Stimulated activated CD8-positive, alpha-beta memory T cell treated with anti-CD3 and anti-CD28 coated beads, Interleukin-12 subunit alpha, Interleukin-12 subunit beta, amount 100 ng/mL, for 24 hours (primary cell): ENCODE measurements at regions not wholly inside any gene's neighbourhood (a gene's known extent, or its start where the extent isn't known, plus 50 kb on each side); places are given as distances from the start of the nearest gene placed in this dataset.
"Not testable (repeated sequence)": the region's sequence is repeated elsewhere in the genome, so short reads cannot be mapped to it uniquely, and the experiment has no call there.

Experiments used
- DNase-seq: peaks from one replicate; pipeline ENCODE4 v3.0.0-alpha.2; 2020; ENCODE audit errors: extremely low read depth

DNA sequence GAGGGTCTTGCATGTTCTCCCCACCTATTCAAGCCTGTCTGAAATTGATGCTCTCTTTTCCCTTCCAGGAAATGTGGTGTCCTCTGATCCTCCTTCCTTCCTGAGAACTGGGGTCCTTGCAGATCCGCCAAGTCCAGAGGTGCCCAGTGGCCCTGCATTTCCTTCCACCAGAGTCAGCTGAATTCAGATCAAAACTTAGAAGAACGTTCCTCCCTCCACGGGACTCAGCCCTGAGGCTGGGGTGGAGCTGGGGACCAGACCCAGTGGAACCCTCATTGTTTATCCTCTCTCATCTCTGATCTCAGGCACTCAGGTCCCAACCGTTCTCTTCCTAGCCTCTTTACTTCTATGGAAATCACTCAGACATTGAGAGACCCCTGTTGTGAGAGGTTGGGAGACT lies 477.3 kb downstream of the TSHZ3 start:
- DNase-seq = no peak

DNA sequence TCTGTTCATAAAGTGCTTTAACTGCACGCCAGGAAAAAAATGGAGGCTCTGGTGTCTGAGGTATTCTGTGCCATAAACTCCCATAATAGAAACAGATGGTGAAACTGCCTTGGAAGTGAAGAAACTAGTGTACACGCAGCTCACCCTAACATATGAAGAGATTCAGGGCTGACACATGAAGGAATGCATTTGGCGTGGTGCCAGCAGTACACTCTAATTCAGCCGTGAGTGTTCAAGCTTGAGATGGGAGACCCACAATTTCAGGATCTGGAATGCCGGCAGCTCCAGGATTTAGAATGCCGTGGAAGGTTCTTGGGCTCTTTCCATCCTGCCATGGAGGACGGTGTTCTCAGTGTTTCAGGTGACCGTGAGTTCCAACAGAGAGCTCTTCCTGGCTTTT lies 478.4 kb downstream of the TSHZ3 start:
- no peak for DNase-seq

DNA sequence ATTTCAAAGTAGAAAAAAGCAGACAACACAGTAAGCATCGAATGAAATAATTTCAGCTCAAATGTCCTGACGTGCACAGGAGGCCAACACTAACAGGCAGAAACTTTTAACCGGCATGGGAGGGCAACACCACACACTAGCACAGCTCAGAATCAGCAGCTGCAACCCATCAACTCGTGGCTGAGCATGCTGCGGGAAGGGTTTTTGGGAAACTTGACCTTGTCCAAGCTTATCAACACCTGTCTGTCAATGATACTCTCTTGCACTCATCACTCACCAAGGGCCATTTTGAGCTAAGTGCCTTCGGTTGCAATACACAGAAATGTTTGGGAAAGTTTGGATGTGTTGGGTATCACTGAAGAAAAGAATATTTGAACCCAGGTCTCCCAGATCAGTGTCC lies 483.7 kb downstream of the TSHZ3 start:
- DNase-seq = no peak

DNA sequence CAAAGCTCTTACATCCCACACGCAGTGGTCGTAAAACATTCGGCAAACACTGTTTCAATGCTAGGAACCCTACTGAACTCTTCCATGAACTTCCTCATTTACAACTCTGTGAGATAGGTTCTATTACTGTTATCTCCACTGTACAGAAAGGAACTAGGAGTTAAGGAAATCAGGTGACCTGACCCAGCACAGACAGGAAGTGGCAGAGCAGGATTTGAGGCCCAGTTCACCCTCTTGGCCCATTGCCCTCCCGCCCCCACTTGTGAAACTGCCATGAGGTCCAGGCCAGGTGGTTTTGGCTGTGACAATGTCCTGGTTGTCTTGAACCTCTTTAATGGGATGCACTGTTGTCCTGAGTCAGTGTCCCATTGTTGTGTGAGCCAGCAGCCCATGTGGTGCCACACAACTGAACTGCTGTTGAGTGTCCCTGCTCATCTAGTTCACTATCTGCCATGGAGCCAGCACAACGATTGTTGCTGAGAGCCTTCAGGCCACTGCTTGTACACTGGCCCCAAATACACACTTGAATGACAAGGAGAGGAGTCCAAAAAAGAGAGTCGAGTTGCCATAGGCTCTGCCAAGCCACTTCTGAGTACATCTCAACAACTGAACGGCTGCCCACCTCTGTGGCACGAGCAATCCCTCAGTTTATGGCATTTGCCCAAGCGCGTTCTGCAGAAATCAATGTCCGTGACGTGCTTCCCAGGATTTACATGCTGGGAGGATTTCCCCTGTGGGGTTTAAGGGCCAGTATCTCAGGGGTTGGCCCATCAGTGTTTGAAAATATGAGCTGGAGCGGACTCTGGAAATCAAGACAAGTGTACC lies 484.6 kb downstream of the TSHZ3 start:
- no peak for DNase-seq

DNA sequence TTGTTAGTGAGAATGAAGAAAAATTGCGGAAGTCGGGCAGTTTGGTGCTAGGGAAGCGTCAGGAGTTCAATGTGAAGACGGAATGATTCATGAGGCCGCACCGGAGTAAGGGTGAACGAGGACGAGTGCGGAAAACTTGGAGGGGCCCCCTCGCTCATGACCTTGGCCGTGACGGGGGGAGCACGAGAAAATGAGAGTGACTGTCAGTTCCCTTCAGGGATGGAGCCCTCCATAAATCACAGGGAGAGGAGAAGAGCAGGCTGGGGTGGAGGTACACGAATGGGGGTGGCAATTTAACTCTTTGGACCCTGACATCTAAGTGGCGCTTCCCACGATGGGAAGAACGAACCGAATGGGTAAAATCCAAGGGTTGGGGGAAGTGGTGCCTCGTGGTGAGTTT lies 486.4 kb downstream of the TSHZ3 start:
- DNase-seq = no peak

DNA sequence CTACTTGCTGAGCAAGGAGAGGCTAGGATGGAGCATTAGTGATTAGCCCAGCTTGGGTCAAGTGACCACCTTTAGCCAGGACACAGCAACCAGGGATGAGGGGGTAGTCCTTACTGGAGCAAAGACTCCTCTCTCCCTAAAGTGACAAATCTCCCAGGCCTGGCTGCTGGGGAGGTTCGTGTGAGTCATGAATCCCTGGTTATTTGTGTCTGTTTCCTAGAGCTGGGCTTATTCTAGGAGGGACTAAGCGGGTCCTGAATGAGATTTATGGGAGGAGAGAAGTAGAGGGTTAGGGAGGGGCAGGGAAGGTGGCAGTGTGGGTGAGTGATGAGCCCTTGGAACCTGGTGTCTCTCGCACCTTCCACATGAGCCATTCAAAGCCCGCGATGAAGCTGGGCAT lies 487.3 kb downstream of the TSHZ3 start:
- no peak for DNase-seq

DNA sequence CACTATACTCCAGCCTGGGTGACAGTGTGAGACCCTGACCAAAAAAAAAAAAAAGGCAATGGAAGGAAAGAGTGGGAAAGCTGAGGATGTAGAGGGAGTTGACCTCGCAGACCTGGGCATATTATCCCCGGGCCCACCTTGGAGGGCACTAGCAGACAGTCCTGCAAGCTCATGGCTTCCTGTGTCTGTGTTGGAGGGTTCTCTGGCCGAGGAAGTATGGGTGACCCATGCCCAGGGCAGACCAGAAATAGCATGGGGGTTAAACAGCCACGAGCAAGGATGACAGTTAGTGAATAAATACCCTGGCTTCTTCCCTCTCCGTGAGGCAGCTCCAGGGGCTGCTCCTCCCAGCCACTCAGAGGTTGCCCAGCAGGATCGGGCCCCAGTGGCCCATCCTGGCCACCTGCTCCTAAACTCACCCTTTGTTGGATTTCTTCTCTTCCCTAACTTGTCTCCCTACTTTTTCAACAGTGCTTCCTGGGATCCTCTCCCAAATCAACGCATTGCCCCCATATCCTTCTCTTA lies 485.8 kb downstream of the ZNF536 start:
- DNase-seq = no peak

DNA sequence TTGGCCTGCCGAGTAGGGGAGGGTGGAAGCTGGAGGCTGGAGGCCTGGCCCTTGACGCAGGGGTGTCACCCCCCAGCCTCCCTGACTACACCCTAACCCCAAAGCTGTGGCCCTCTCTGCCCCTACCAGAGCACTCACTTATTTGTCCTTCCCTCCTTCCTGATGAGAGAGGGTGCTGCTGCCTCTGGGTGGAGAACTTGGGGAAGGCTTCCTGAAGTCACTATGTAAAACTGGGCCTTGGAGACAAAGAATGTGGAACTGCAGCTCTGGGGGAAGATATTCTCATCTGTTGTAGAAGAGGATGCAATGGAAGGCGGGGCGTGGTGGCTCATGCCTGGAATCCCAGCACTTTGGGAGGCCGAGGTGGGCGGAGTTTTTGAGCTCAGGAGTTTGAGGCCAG lies 485.2 kb downstream of the ZNF536 start:
- DNase-seq = no peak

DNA sequence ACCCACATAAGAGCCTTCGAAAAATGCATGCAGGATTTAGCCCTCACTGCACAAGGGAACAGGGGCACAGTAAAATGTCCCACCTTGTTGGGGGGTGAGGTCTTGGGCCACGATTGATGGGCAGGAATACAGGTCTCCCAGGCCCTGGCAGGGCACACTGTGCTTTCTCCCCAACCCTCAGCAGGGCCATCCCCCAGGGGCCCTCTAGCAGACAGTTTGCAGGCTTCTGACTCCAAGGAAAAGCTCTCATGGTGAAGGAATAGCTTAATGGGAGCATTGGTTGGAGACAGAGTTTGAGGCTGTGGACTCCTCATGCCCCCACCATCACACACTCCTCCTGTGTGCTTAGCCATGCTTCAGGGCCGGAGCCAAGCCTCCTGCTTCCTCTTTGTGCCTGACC lies 484.6 kb downstream of the ZNF536 start:
- no peak for DNase-seq

DNA sequence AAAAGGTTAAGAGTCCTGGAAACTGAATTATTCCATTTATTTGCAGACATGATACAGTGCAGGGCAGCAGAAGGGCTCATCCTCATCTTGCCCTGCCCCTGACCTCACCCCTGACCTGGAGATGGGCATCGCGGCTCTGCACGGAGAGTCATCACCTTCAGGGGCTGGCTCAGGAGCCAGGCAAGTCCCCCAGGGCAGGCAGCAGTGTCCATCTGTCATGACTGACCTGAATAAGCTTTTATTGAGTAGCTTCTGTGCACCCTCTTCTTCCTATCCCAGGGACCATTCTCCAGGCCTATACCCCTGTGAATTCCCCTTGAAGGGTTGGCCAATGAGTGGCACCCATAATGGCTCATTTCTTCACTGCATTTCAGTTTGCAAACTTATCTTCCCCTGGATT lies 484.2 kb downstream of the ZNF536 start:
- DNase-seq = no peak

DNA sequence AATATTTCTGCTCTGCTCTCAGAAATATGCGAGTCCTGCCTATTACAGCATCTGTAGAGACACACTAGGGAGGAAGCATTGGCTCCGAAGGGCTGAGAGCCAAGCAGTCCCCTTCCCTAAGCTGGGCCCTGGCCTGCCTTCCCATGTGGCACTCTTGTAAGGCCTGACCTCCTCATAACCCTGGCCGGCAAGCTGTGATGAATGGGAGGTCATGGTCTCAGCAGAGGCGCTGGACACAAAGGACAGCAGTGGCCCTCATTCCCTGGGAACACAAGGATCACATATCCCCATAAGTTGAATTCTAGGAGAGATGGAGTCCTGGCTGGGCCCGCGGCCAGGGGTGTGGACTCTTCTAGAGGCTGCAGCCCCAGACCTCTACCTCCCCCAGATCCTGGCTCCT lies 483.3 kb downstream of the ZNF536 start:
- DNase-seq = no peak

DNA sequence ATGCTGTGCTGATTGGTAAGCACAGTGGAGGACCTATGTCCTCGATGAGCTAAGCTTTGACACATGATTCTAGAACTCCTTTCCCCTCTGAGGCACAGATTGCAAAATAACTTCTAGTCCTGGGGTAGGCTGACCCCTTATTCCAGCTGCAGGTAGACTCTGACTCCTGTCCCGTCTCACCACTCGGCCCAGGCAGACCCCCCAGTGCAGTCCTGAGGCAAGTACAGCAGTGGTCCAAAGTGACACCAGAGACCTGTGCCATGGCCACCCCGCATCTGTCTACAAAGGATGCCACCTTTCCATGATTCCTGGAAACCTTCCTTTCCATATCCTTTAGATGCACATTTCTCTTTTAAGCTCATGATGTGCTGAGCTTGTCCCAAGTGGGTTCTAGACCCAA lies 482.5 kb downstream of the ZNF536 start:
- DNase-seq = no peak

DNA sequence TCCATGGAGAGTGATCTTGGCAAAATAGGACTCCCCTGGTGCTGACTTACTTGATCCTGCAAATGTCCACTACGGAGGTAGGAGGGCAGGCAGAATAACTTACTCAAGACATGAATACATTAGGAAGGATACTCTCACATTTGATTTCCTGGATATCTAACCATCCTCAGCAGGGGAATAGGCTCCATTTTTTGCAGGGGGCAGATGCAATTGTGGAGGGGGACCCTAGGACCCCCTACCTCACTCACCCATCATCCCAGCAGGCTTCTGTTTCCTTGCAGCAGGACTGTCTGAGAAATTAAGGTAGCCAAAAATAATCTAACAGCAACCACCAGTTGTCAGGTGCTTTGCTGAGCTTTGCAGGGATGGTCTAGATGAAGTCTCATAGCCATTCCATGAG lies 482.0 kb downstream of the ZNF536 start:
- DNase-seq = no peak

DNA sequence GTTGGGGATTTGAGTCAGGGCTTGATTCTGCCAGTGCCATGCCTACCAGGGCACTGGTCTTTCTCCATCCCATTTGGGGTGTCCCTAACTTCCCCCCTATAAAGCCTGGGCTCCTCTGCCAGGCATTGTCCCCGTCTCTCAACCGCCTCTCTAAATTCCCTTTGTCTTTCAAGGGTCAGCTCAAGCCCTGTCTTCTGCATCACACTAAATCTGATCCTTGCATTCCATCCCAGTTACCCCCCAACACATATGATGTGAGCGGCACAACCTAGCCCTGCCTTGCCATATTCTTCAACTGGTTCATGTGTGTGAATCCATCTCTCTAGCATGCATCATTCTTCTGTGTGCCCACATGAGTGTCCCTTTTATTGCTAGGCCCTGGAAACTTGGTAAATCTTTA lies 480.9 kb downstream of the ZNF536 start:
- no peak for DNase-seq

DNA sequence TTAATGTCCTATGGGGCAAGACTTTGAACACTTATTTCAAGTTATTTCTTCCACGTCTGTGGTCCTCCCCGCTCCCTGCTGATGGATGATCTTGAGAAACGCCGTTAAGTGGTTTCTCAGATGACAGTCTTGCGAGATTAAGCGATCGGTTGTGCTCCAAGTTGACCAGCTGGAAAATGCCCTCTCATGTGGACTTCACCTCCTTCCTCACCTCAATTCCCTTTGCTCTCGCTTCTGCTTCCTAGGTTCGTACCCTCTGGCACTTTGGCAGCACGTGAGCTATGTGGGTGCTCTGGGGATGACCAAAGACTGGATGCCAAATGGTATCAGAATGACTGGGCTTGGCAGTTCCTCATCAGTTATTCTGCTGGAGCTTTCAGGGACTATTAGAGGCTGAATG lies 480.0 kb downstream of the ZNF536 start:
- DNase-seq = no peak

DNA sequence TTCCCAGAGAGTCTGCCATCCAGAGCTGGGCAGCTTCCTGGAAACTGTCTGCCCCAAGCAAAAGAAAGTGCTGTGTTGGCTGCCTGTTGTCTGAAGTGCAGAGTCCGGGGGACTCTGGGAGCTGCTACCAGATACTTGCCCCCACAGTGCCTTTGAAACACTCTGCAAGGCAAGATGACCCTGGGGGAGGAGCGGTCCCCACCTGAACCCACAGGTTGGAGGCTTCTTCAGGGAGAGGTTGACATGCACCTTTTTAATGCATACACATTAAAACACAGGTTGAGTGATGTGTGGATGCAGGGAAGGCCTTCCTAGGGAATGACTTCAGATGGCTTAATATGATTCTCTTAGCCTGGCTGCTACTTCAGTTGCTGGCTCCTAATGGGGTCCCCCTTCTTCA lies 479.5 kb downstream of the ZNF536 start:
- no peak for DNase-seq

DNA sequence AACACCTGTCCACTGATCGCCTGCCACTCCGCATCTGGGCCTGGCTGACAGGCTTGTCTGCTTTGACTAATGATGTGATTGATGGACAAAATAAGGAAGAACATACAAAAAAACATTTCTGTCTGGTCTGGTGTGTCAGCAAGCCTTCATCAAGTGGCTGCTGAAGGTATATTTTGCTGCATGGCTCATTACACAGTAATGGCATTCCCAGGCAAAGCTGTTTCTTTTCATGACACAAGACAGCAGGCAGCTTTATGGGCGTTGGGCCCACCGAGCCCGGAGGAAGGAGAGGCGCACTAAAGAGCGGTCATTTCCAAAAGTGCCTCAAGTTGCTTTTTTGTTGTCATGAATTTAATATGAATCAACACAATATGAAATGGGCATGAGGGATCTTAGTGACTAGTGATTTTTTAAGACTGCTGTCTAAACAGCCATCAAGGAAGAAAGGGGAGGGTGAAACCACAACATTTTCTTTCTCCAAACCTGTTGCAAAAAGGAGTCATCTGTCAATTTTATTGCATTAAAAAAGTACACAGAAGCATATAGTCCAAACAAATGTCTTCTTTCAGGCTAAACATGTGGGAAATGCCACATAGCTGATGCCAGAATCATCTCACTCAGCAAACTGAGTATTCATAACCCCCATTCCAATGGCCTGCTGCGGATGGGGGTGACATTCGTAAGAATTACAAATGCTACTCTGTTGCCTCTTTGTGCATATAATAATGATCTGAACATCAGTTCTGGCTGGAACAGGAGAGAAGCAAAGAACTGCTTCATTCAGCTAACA lies 476.6 kb downstream of the ZNF536 start:
- DNase-seq = no peak

DNA sequence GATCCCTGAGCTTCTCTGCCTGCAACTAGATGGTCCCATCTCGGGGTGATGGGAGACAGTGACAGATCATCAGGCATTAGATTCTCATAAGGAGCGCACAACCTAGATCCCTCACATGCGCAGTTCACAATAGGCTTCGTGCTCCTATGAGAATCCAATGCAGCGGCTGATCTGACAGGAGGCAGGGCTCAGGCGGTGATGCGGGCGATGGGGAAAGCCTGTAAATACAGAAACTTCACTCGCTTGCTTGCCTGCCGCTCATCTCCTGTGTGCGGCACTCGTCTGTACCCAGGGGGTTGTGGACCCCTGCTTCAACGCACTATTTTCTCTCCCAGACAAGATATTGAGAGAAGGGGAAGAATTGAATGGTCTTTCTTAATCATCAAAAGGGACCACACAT lies 473.9 kb downstream of the ZNF536 start:
- no peak for DNase-seq

DNA sequence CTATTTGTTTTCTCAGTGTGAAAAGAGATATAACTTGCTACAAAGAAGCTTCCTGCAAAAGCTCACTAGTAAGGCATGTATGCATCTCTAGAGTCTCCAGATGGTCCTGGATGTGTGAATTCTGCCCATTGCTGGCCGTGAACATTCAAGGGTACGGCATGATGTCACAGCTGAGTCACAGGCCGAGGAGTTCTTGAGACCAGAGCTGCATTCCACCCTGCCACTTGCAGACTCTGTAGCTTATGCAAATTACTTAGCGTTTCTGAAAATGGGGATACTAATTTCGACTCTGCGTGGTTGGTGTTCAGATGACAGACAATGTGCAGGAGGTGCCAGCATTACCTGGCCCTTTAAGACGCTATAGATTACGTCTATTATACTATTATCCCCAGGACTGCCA lies 470.7 kb downstream of the ZNF536 start:
- DNase-seq = no peak

DNA sequence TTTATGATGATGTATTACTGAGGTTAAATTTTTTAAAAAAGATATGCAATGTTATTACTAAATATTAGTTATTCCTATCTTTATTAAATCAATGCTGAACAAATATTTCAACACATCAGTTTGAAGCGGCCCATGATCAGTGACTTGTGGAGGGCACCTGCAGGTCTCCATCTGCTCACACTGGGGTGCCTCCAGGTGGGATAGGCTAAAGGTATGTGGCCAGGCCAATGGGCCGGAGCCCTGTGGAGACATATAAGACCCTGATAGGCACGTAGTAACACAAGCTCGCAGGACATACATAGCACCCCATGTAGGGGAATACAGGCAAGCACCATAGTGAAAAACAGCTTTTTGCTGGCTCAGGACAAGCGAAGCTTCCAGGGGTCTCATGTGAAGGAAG lies 469.8 kb downstream of the ZNF536 start:
- DNase-seq = no peak

DNA sequence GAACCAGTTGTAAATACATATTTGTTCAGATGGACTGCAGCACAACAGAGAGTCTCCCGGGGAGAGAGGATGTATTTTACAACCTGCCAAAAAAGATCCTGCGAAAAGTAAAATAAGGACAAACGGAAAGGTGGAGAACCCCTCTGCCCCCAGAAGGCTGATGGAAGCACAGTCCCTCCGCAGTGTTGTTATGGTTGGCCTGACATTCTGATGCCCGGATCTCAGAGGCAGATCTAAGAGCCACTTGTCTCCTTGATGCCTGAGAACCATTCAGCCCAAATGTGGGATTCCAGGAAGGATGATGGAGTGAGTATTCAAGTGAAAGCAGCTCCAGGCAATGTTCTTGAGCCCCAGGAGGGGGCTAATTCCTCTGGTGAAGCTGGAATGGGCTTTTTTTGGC lies 458.7 kb downstream of the ZNF536 start:
- DNase-seq = no peak

DNA sequence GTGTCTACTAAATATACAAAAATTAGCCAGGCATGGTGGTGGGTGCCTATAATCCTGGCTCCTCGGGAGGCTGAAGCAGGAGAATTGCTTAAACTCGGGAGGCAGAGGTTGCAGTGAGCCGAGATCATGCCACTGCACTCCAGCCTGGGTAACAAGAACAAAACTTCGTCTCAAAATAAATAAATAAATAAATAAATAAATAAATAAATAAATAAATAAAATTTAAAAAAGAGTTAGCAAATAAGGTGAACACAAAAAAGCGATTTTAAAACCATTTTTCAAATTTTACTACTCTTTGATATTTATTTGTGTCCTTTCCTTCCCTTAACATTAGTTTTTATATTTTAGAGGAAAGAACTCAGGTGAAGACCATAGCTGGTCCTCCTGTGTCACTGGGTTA lies 453.3 kb downstream of the ZNF536 start:
- not testable (repeated sequence) for DNase-seq

DNA sequence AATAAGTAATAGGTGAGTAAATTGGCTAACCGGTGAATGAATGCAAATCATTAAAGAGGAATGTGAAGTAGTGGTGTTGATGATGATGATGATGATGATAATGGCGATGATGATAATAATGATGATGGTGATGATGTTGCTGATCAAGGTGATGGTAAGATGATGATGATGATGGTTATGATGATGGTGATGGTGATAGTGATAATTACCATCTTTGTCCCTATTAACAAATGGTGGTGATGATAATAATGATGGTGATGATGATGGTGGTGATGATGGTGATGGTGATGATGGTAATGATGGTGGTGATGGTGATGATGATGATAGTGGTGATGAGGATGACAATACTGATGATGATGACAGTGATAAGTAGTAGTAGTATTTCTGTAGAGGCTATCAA lies 452.6 kb downstream of the ZNF536 start:
- DNase-seq = no peak
